DND-41 (cell line): ENCODE measurements at regions not wholly inside any gene's neighbourhood (a gene's known extent, or its start where the extent isn't known, plus 50 kb on each side); places are given as distances from the start of the nearest gene placed in this dataset.

Experiments used
- EZH2 ChIP-seq: IDR thresholded peaks from 3 replicates; pipeline ENCODE4 v1.6.1; 2012; ENCODE audit warnings: borderline replicate concordance, low read depth, mild to moderate bottlenecking, moderate library complexity, low read length, inconsistent platforms; ENCODE audit not compliant: severe bottlenecking
- TF ChIP-seq, protein P1 (sequence below): IDR thresholded peaks from 2 replicates; pipeline ENCODE4 v1.5.1; 2012; ENCODE audit warnings: borderline replicate concordance, low read length, moderate library complexity, mild to moderate bottlenecking; ENCODE audit not compliant: poor library complexity, severe bottlenecking; ENCODE audit errors: extremely low read depth

DNA sequence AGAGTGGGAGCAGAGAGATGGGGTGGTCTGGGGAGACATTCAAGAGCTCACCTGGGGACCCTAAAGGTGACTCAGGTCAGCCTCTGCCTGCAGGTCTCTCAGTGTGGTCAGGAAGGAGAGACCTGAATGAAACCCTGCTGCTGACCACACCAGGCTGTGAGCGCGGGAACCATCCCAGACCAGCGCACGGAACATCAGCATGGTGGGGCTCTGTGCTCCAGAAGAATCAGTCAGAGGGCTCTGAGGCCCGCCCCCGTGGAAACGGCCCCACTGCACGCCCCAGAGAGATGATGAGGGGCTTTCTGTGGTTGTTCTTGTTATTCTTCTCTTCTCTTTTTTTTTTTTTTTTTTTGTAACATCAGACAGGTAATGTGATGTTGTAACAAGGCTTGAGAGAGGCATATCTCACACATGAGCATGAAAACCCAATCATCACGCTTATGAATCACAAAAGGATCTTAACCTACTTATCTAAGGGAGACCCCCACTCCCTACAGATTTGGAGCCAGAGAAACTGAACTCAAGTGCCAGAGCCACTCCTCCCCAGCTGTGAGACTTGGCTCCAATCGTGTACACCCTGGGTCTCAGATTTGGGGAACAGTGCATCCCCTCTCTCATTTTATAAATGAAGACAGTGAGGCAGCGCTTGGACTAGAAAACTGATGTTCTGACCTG lies 302.2 kb downstream of the EIPR1 start:
- TF ChIP-seq, protein P1, sequence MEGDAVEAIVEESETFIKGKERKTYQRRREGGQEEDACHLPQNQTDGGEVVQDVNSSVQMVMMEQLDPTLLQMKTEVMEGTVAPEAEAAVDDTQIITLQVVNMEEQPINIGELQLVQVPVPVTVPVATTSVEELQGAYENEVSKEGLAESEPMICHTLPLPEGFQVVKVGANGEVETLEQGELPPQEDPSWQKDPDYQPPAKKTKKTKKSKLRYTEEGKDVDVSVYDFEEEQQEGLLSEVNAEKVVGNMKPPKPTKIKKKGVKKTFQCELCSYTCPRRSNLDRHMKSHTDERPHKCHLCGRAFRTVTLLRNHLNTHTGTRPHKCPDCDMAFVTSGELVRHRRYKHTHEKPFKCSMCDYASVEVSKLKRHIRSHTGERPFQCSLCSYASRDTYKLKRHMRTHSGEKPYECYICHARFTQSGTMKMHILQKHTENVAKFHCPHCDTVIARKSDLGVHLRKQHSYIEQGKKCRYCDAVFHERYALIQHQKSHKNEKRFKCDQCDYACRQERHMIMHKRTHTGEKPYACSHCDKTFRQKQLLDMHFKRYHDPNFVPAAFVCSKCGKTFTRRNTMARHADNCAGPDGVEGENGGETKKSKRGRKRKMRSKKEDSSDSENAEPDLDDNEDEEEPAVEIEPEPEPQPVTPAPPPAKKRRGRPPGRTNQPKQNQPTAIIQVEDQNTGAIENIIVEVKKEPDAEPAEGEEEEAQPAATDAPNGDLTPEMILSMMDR: no peak
- no peak for TF ChIP-seq EZH2
